Pons (tissue), 1 donor: ENCODE measurements at regions not wholly inside any gene's neighbourhood (a gene's known extent, or its start where the extent isn't known, plus 50 kb on each side); places are given as distances from the start of the nearest gene placed in this dataset.

Experiments used
- DNase-seq: peaks from one replicate; pipeline ENCODE4 v3.0.0-alpha.2; 2016; ENCODE audit warnings: low spot score

GRCh38 chr5:175765858-175766257 is 105.5 kb upstream of the CPLX2 start:
- DNase-seq: no peak

DNA sequence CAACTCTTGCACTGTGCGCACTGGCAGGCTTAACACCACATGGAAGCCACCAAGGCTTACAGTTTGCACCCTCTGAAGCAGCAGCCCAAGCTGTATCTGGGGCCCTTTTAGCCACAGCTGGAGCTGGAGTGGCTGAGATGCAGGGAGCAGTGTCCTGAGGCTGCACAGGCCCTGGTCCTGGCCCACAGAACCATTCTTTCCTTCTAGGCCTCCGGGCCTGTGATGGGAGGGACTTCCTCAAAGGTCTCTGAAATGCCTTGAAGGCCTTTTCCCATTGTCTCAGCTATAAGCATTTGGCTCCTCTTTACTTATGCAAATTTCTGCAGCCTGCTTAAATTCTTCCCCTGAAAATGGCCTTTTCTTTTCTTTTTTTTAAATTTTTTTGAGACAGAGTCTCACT is 104.4 kb upstream of the CPLX2 start:
- no peak for DNase-seq

DNA sequence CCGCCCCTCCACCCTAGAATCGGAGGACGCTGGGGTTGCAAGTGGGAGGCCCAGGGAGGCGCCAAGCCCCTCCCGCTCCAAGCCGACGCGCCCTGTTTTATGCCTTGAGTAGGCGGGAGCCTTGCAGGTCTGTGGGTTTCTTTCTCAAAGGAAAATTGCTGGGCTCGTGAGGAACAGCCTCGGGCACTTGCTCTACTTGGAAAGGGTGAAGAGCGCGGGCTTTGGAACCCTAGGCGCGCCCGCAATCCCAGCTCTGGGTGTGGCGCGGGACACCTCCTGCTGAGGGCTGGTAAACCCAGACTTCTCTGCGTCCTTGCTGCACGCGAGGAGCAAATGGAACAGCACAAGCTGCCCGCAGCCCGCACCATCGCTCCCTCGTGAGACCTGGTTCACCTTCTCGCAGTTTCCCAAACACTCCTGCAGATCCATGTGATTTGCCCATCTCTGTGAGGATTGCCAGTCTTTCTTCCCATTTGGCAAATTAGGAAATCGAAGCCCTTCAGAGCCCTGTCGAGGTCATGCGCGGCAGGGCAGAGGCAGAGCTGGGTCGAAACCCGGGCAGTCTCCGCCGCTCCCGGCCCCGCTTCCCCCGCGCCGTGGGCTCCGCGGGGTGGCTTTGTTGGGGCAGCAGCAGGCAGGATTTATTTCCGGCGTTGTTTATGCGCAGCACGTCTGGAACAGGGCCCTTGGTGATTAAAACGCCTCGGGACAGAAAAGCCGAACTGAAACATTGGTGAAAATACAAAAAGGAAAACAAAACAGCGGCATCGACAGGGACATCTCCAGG is 98.4 kb upstream of the CPLX2 start:
- no peak for DNase-seq

GRCh38 chr5:175773534-175774070 is 97.8 kb upstream of the CPLX2 start:
- DNase-seq: no peak

DNA sequence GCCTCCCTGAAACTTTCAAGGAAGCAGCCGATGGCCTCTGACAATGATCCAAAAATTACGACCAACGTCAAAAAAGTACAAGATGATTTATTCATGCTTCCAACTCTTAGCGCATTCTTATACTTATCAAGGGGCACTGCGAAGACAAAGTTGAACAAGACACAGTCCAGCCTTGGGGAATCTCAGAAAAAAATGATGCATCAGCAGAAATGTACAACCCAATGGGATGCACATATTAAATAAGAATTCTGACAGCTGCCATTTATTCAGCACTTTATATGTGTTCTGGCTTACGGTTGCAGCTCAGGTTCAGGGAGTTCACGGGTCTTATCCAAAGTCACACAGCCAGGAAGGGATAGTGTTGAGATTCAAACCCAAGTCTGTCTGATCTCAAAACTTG is 96.0 kb upstream of the CPLX2 start:
- no peak for DNase-seq

DNA sequence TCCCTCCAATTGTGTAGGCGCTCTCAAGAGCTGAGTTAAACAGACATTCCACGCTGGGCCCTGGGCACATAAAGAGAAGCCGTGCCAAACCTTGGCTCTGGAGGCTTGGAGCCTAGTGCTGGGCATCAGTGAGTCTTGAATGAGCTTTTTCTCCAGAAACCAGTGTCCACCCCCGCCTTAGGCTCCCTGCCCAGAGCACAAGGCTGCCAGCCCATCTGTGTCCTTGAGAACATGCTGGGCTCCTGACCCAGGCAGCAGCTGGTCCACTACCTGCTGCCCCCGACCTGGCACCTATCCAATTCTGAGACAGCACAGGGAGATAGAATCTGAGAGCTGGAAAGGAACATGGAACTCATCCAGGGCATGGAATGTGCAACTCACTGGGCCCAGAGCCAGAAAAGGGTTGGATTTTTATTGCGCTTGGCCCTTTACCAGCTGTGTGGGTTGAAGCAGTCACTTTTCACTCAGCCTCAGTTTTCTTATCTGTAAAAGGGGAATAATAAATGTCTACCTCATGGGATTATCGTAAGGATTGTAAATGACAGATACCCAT is 92.4 kb upstream of the CPLX2 start:
- peak; percentile 24 for DNase-seq

- DNase-seq: no peak
Measured at GRCh38 chr5:175783739-175784138, 87.6 kb upstream of the CPLX2 start.

GRCh38 chr5:175784230-175784629 is 87.1 kb upstream of the CPLX2 start:
- DNase-seq: no peak

- no peak for DNase-seq
Measured at GRCh38 chr5:175785681-175786080, 85.7 kb upstream of the CPLX2 start.

- no peak for DNase-seq
Measured at GRCh38 chr5:175788155-175788787, 83.1 kb upstream of the CPLX2 start.

- DNase-seq: no peak
Measured at GRCh38 chr5:175789670-175790069, 81.7 kb upstream of the CPLX2 start.

GRCh38 chr5:175790796-175791195 is 80.6 kb upstream of the CPLX2 start:
- DNase-seq: no peak

GRCh38 chr5:175795959-175796358 is 75.4 kb upstream of the CPLX2 start:
- DNase-seq: no peak

DNA sequence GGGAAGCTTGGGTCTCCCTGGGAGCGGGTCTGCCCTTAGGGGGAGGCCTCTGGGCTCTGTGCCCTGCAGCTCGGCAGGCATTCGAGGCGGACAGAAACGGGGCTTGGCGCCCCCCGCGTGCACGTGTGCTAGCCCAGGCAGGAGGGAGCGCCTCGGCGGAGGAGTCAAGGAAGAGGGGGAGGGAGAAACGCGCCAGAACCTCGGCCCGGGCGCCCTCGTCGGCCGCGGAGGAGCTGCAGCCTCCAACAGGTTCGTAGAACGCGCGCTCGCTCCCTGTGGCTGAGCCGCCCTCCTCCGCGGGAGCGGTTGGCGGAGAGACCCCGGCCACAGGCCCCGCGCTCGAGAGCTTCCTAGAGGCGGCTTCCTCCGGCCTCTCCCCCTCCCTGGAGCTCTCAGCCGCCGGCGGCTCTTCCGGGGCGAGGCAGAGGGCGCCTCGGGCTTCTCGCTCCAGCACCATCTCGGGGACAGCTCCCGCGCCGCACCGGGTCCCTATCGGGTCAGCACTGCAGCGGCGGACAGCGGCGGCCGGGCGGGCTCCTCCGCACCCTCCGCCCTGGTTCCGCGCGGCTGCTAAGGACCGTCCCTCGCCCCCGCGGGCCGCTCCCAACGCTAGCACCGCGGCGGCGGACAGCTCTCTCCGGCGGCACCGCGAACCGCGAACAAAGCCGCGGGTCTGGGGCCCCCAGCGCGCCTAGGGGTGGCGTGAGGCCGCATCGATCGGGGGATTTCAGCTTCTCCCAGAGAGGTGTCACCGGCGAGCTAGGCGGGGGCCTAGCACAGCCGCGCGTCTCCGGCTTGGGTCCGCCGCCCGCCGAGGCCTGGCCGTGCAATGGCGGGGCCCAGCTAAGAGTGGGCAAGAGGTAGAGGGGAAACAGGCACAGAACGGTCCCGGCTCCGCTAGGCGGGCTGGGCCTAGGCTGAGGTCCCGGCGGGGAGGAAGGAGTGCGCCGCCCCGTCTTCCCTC is 74.6 kb upstream of the CPLX2 start:
- peak; percentile 36 for DNase-seq

GRCh38 chr5:175797521-175798038 is 73.8 kb upstream of the CPLX2 start:
- DNase-seq: no peak

DNA sequence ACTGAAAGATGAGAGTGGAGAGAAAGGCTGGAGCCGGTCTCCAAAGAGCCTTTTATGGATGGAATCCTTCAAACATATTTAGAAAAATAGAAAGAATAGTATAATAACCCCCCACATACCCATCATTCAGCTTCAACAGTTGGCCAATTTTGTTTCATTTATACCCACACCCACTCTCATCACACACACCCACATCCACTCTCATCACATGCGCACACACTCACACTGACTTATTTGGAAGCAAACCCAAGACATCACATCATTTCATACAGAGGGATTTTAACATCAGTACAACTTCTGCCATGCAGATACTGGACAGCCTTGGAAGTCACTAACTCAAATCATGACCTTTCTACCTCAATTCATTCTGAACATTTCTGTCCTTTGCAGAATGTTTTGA is 72.8 kb upstream of the CPLX2 start:
- DNase-seq: no peak

- DNase-seq: no peak
Measured at GRCh38 chr5:175800656-175801081, 70.7 kb upstream of the CPLX2 start.

DNA sequence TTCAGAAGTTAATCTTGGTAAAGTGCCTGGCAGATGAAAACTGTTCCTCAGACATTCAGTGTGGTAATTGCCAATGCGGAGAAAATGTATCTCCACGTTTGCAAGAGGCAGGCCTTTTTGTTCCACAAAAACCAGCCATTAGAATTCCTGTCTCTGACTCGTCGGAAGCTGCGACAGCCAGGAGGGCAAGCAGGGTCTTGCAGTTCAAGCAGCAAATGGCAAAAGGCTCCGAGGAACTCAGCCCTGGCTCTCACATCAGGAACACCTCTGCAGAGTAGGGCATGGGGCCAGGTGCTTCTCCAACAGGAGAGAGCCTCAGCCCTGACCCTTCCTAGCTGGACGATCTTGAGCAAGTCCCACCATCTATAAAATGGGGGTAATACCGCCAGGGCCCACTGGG is 69.0 kb upstream of the CPLX2 start:
- no peak for DNase-seq

DNA sequence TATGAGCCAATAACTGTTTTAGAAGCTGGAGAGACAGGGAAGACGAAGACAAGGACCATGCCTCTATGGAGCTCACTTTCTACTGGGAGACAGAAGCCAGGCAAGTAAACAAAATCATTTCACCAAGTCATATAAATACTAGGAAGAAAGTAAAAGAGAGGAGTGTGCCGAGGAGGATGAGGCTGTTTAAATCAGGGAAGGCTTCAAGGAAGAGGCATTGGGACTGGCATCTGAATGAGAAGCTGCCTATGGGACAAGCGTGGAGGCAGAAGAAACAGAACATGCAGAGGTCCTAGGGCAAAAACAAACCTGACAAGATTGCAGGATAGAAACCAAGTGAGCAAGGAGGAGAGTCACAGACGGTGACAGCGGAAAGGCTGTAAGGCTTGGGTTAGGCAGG is 68.1 kb upstream of the CPLX2 start:
- no peak for DNase-seq

DNA sequence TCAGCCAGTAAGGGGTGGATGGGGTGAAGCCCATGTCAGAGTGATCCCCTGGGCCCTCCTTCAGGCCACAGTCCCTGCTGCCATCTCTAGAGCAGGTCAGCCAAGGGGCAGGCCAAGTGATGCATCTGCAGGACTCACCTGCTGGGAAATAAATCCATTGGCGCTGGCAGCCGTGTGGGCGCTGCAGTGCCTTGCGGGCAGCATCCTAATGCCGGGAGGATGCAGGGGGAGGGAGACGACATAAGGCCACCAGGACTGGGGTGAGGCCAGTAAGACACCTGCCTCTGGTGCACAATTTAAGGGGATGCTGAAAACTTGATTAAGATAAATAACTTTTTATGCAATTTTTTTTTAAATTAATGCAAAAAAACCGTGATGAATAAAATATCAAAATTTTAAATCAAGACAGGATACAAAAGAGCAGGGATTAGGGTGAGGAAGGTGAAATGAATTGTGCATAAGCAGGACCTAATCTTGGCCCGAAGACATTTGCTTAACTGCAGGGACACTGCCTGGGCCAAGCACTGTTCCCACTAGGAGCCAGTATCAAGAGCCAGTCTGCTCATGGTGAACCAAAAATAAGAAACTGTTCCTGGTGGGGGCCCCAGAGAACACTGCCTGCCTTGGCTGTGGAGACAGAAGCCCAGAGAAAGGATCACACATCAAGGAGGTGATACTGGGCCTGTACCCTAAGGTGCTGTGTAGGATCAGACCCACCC is 67.5 kb upstream of the CPLX2 start:
- DNase-seq: no peak
